ENCODE measurements at regions not wholly inside any gene's neighbourhood (a gene's known extent, or its start where the extent isn't known, plus 50 kb on each side); places are given as distances from the start of the nearest gene placed in this dataset.

GRCh38 chr2:191783416-191783815 is 63.5 kb downstream of the CAVIN2 start:
- DNase-seq (ENCODE audit: low spot score): no peak
- intact Hi-C loops (cut with DNase I): no loop called here
